Panc1 (cell line): ENCODE measurements at regions not wholly inside any gene's neighbourhood (a gene's known extent, or its start where the extent isn't known, plus 50 kb on each side); places are given as distances from the start of the nearest gene placed in this dataset.

Experiments
- ATAC-seq: fragments of 200-7000 bp; cut with Tn5 transposase; 2 replicates; pipeline ENCODE4 v1.9.1; 2020; ENCODE audit warnings: mild to moderate bottlenecking, moderate library complexity
- BruUV-seq: library from RNA; stranded (reverse); fragments of 400-500 nt; replicated peaks from 2 replicates; lab custom pipeline; 2021; lab: Mats Ljungman, UMichigan
- CTCF ChIA-PET: fragments of 300-600 bp; sonication (Branson Sonifier 250); formaldehyde crosslinking; loops from one replicate; lab custom pipeline; 2022; ENCODE audit warnings: antibody characterized with exemption; lab: Charles Lee
- POLR2A ChIA-PET: fragments of 300-600 bp; sonication (Branson Sonifier 250); formaldehyde crosslinking; loops from one replicate; lab custom pipeline; 2022; ENCODE audit warnings: antibody characterized with exemption; lab: Charles Lee
- DNase-seq: peaks from one replicate; pipeline ENCODE4 v3.0.0-alpha.2; 2010; ENCODE audit warnings: low read depth, low spot score
- H3K27ac ChIP-seq: 2 replicates; pipeline ENCODE4 v1.5.1; 2011; ENCODE audit warnings: mild to moderate bottlenecking, low read length, inconsistent platforms
- H3K27me3 ChIP-seq: fragments of 200-500 bp; sonication (Bioruptor generic); 2 replicates; pipeline ENCODE4 v1.6.0; 2014; ENCODE audit warnings: low read length, inconsistent platforms; ENCODE audit not compliant: control insufficient read depth, insufficient read depth
- H3K36me3 ChIP-seq: fragments of 200-500 bp; sonication (Bioruptor generic); 2 replicates; pipeline ENCODE4 v1.5.1; 2014; ENCODE audit warnings: inconsistent platforms, mild to moderate bottlenecking, low read length, moderate library complexity; ENCODE audit not compliant: control insufficient read depth, insufficient read depth
- H3K4me1 ChIP-seq: 2 replicates; pipeline ENCODE4 v1.5.1; 2011; ENCODE audit warnings: inconsistent platforms, mild to moderate bottlenecking, low read length, moderate library complexity; ENCODE audit not compliant: control insufficient read depth, insufficient read depth
- H3K4me3 ChIP-seq, 2 experiments: 2 replicates each; pipeline ENCODE4 v1.5.1; 2011 to 2012; ENCODE audit warnings: low read depth in 2 of 2, low read length in 2 of 2, mild to moderate bottlenecking in 2 of 2, inconsistent platforms in 1 of 2, moderate library complexity in 1 of 2
- H3K9me3 ChIP-seq: fragments of 200-500 bp; sonication (Bioruptor generic); 2 replicates; pipeline ENCODE4 v1.5.1; 2014; ENCODE audit warnings: low read depth, mild to moderate bottlenecking, inconsistent platforms, low read length, moderate library complexity; ENCODE audit not compliant: control insufficient read depth, insufficient read depth
- CTCF ChIP-seq: fragments of 450-650 bp; IDR thresholded peaks from 2 replicates; pipeline ENCODE4 v1.5.1; 2017; ENCODE audit warnings: mild to moderate bottlenecking
- POLR2AphosphoS5 ChIP-seq: IDR thresholded peaks from 2 replicates; pipeline ENCODE4 v1.6.1; 2012; ENCODE audit warnings: mild to moderate bottlenecking, low read depth, low read length, moderate library complexity
- REST ChIP-seq, 2 experiments: IDR thresholded peaks; 2 replicates each; pipeline ENCODE4 v1.6.1; 2011 to 2012; ENCODE audit warnings: low read depth in 2 of 2, control low read depth in 1 of 2, low read length in 1 of 2, mild to moderate bottlenecking in 1 of 2, moderate library complexity in 1 of 2; ENCODE audit not compliant: insufficient read depth in 1 of 2
- SIN3A ChIP-seq: IDR thresholded peaks from 2 replicates; pipeline ENCODE4 v1.6.1; 2012; ENCODE audit warnings: low read depth, mild to moderate bottlenecking, low read length, moderate library complexity, borderline replicate concordance; ENCODE audit not compliant: insufficient read depth
- TCF7L2 ChIP-seq: IDR thresholded peaks from 2 replicates; pipeline ENCODE4 v1.6.1; 2011; ENCODE audit warnings: mild to moderate bottlenecking, low read depth, low read length, inconsistent platforms
- in situ Hi-C: cut with HindIII; loops from 2 replicates; pipeline ENCODE4 v1.10.0; 2016; ENCODE audit warnings: low sequenced_read_pairs, low pct_unique_long_range_greater_than_20kb
- intact Hi-C: fragments of 100-400 bp; cut with micrococcal nuclease; formaldehyde crosslinking; loops from one replicate; pipeline ENCODE4 v1.10.0; 2022; ENCODE audit not compliant: unreplicated experiment

GRCh38 chr3:3599016-3599415 lies 200.2 kb upstream of the LRRN1 start:
- no peak for ATAC-seq
- POLR2A ChIA-PET = no interaction called here
- no peak overlapping the region for H3K27ac ChIP-seq

GRCh38 chr3:3594986-3595385 lies 204.2 kb upstream of the LRRN1 start:
- Histone ChIP-seq H3K4me3 (no peak overlapping the region), H3K36me3 (no peaks in the 10 kb centered on the region), H3K9me3 (no peaks in the 10 kb centered on the region), H3K27ac (no peak overlapping the region), H3K27me3 (no peaks in the 10 kb centered on the region), H3K4me1 (no peaks in the 10 kb centered on the region)
- intact Hi-C loops (no loop called here), in situ Hi-C loops (no loop called here)
- TF ChIP-seq POLR2AphosphoS5 = no peak
- no peak for TF ChIP-seq REST (IDR thresholded peaks at IDR 0.05; ENCODE audit: insufficient read depth in 1 of 2, low read depth in 2 of 2, low read length in 1 of 2)
- no peak for TF ChIP-seq TCF7L2
- TF ChIP-seq SIN3A = no peak
- no peak for TF ChIP-seq CTCF
- no TSS peak for BruUV-seq
- DNase-seq (no peak), ATAC-seq (no peak)
- ChIA-PET CTCF (no interaction called here), POLR2A (no interaction called here)

More at GRCh38 chr3:3599016-3599415, 200.2 kb upstream of the LRRN1 start:
- TF ChIP-seq CTCF (no peak), POLR2AphosphoS5 (no peak), REST (IDR thresholded peaks at IDR 0.05; ENCODE audit: insufficient read depth in 1 of 2, low read depth in 2 of 2, low read length in 1 of 2) (no peak), TCF7L2 (no peak), SIN3A (no peak)
- Histone ChIP-seq H3K4me3 (no peak overlapping the region), H3K36me3 (no peaks in the 10 kb centered on the region), H3K9me3 (no peaks in the 10 kb centered on the region), H3K4me1 (no peaks in the 10 kb centered on the region), H3K27me3 (no peaks in the 10 kb centered on the region)
- DNase-seq = no peak
- in situ Hi-C loops (no loop called here), intact Hi-C loops (no loop called here)
- BruUV-seq = no TSS peak
- CTCF ChIA-PET = no interaction called here
